ENCODE measurements at regions not wholly inside any gene's neighbourhood (a gene's known extent, or its start where the extent isn't known, plus 50 kb on each side); places are given as distances from the start of the nearest gene placed in this dataset.

DNA sequence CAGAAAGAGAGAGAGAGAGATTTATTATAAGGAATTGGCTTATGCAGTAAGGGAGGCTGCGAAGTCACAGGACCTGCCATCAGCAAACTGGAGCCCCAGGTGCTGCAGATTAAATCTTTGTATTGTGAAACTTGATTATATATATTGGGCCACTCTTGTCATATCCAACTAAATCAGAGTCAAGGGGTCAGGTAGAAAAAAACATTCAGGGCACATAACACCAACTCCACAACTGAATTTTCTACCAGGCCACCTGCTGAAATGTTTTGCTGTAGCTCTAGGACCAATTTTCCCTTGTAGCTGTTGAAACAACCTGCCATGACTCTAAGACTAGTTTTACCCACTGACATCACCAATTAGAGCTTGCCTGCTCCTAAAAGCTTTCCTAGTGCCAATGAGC lies 1240.8 kb downstream of the SLC16A7 start:
- Histone ChIP-seq H3K27ac (no peak overlapping the region), H2AFZ (ENCODE audit: low read depth) (no peak overlapping the region), H3K9ac (no peak overlapping the region), H3K36me3 (ENCODE audit: insufficient read depth) (no peaks in the 10 kb centered on the region), H3K4me2 (no peak overlapping the region), H3K79me2 (ENCODE audit: insufficient read depth, low read depth) (no peaks in the 10 kb centered on the region), H3K27me3 (ENCODE audit: insufficient read depth, low read depth) (no peaks in the 10 kb centered on the region), H3K4me3 (IDR thresholded peaks at IDR 0.05; ENCODE audit: insufficient read depth, low read depth, low read length) (no peak overlapping the region), H4K20me1 (ENCODE audit: insufficient read depth) (no peaks in the 10 kb centered on the region), H3K4me1 (ENCODE audit: low read depth, poor library complexity, severe bottlenecking) (no peaks in the 10 kb centered on the region)
- TF ChIP-seq, protein P1, sequence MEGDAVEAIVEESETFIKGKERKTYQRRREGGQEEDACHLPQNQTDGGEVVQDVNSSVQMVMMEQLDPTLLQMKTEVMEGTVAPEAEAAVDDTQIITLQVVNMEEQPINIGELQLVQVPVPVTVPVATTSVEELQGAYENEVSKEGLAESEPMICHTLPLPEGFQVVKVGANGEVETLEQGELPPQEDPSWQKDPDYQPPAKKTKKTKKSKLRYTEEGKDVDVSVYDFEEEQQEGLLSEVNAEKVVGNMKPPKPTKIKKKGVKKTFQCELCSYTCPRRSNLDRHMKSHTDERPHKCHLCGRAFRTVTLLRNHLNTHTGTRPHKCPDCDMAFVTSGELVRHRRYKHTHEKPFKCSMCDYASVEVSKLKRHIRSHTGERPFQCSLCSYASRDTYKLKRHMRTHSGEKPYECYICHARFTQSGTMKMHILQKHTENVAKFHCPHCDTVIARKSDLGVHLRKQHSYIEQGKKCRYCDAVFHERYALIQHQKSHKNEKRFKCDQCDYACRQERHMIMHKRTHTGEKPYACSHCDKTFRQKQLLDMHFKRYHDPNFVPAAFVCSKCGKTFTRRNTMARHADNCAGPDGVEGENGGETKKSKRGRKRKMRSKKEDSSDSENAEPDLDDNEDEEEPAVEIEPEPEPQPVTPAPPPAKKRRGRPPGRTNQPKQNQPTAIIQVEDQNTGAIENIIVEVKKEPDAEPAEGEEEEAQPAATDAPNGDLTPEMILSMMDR (conservative IDR thresholded peaks at IDR 0.05; ENCODE audit: low read depth, low read length): no peak

DNA sequence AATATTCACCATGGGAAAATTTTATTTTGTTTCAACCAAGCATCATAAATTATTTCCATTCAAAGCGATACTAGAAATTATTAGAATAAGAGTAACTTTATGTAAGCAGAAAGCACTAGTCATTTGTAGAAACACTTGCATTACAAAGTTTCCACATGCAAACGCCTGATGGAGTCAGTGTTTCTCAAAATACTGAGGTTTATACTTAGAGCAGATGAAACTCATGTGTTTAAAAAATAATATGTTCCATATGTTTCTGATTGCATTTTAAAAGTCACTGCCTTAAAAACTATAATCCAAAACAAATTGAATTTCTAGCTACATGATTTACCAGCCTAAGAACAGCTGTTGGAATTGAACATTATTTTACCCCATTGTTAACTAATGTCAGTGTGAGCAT lies 1246.4 kb downstream of the SLC16A7 start:
- H4K20me1 ChIP-seq (ENCODE audit: insufficient read depth): no peaks in the 10 kb centered on the region
- no peak overlapping the region for H3K27ac ChIP-seq
- TF ChIP-seq, protein P1 (conservative IDR thresholded peaks at IDR 0.05; ENCODE audit: low read depth, low read length): no peak
- H3K4me2 ChIP-seq: no peak overlapping the region
- H3K36me3 ChIP-seq (ENCODE audit: insufficient read depth): no peaks in the 10 kb centered on the region
- H3K9ac ChIP-seq: no peak overlapping the region
- H2AFZ ChIP-seq (ENCODE audit: low read depth): no peak overlapping the region
- no peaks in the 10 kb centered on the region for H3K79me2 ChIP-seq (ENCODE audit: insufficient read depth, low read depth)
- no peaks in the 10 kb centered on the region for H3K27me3 ChIP-seq (ENCODE audit: insufficient read depth, low read depth)
- H3K4me3 ChIP-seq (IDR thresholded peaks at IDR 0.05; ENCODE audit: insufficient read depth, low read depth, low read length): no peak overlapping the region
- H3K4me1 ChIP-seq (ENCODE audit: low read depth, poor library complexity, severe bottlenecking): no peaks in the 10 kb centered on the region

DNA sequence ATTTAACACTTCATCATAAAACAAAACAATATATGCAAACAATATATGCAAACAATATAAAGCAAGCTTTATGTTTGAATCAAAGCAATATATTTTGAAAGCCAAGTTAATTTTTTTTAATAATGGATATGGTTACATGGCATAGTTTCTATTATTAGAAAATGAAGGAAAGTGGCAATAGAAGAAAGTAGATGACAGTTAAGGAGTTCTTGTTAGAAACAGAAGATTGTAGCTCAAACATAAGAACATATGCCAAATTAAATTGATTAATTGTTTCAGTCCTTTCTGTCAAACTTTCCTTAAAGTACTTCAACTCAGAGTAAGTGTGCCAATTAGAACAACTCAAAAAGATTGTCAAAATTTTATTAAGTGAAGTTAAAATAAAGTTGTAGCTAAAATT lies 1248.3 kb downstream of the SLC16A7 start:
- Histone ChIP-seq H3K79me2 (ENCODE audit: insufficient read depth, low read depth) (no peaks in the 10 kb centered on the region), H2AFZ (ENCODE audit: low read depth) (no peak overlapping the region), H3K27ac (no peak overlapping the region), H3K4me2 (no peak overlapping the region), H3K4me1 (ENCODE audit: low read depth, poor library complexity, severe bottlenecking) (no peaks in the 10 kb centered on the region), H3K4me3 (IDR thresholded peaks at IDR 0.05; ENCODE audit: insufficient read depth, low read depth, low read length) (no peak overlapping the region), H4K20me1 (ENCODE audit: insufficient read depth) (no peaks in the 10 kb centered on the region), H3K36me3 (ENCODE audit: insufficient read depth) (no peaks in the 10 kb centered on the region), H3K27me3 (ENCODE audit: insufficient read depth, low read depth) (no peaks in the 10 kb centered on the region), H3K9ac (no peak overlapping the region)
- TF ChIP-seq, protein P1 (conservative IDR thresholded peaks at IDR 0.05; ENCODE audit: low read depth, low read length): no peak

DNA sequence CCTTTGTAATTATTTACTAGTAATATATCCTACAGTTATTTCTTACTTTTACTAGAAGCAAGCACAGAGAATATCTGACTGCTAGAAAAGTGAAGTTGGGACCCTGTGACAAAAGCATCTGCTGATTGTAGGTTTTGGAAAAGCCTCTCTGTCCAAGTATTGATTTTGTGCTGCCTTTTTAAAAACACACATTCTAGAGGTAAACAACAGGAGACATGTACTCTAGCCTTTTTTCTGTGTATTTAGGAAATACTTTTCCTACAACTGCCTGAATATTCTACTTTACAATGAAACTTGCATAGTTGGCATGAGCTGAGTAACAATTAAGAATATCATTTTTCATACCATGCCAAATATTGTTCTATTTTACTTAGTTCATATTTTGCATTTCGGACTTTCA lies 1249.0 kb downstream of the SLC16A7 start:
- Histone ChIP-seq H3K27me3 (ENCODE audit: insufficient read depth, low read depth) (no peaks in the 10 kb centered on the region), H3K4me2 (no peak overlapping the region), H2AFZ (ENCODE audit: low read depth) (no peak overlapping the region), H4K20me1 (ENCODE audit: insufficient read depth) (no peaks in the 10 kb centered on the region), H3K27ac (no peak overlapping the region), H3K36me3 (ENCODE audit: insufficient read depth) (no peaks in the 10 kb centered on the region), H3K4me1 (ENCODE audit: low read depth, poor library complexity, severe bottlenecking) (no peaks in the 10 kb centered on the region), H3K79me2 (ENCODE audit: insufficient read depth, low read depth) (no peaks in the 10 kb centered on the region), H3K9ac (no peak overlapping the region), H3K4me3 (IDR thresholded peaks at IDR 0.05; ENCODE audit: insufficient read depth, low read depth, low read length) (no peak overlapping the region)
- TF ChIP-seq, protein P1 (conservative IDR thresholded peaks at IDR 0.05; ENCODE audit: low read depth, low read length): no peak
